Frontal cortex (tissue), 3 donors: ENCODE measurements at regions not wholly inside any gene's neighbourhood (a gene's known extent, or its start where the extent isn't known, plus 50 kb on each side); places are given as distances from the start of the nearest gene placed in this dataset.
A peak's percentile ranks its signal among the peaks of the same experiment; 100 is the strongest.
"Not testable (repeated sequence)": the region's sequence is repeated elsewhere in the genome, so short reads cannot be mapped to it uniquely, and the experiment has no call there.

Experiments used
- DNase-seq, 2 donors: peaks; one replicate each; pipeline ENCODE4 v3.0.0; 2012; ENCODE audit warnings: low spot score in 2 of 2
- FAIRE-seq: peaks from 2 replicates; lab custom pipeline; 2012; peaks lifted over from hg19 to GRCh38; lab: Jason Lieb, UNC
- donor health status: control.
- donor health status: control.
- donor health status: control.

GRCh38 chr4:82104578-82104977, 269.2 kb downstream of the HNRNPD start:
- FAIRE-seq = no peak
- no peak for DNase-seq

DNA sequence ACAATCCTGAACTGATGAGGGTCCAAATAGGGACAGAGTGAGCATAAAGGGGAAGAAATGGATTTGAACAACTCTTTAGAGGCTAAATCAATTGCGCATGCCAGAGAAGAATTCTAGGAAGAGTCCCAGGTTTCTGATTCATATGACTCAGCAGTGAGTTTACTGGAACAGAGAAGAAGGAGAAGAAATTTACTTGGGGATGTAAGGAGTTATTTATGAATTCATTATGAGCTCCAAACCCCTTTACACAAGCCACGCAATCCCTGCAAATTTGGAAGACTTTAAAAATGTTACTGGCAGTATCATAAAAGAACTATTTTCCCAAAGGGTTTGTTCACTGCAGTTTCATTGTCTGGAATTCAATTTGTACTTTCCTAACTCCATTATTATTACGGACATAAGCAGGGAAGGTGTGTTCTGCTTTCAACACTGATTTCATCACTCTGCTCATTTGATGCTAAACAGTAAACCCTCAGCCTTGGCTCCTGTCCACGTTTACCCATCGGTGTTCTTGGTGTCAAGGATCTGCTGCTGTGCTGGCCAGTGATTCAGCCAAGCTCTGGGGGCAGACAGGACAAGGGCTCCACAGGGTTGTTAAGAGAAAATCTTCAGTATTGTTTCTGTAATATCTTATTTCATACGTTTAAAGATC, 273.7 kb downstream of the HNRNPD start:
- DNase-seq (no peak), FAIRE-seq (no peak)

DNA sequence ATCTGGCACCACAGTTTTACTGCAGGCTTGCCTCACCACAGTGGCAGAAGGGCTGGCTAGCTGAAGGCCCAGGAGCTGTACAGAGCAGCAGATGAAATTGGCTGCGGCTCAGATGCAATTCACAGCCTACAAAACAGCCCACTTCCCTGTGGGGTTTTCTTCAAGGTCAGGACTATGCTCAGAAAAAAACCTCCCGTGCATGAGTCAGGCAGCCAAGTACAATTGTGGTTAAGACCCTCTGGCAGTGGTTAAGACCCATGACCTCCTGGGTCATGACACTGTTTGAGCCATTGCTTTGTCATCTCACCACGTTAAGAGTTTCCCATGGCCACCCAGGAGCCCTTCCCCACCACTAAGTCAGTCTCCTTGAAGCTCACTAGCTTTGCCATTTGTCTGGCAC, 276.3 kb downstream of the HNRNPD start:
- DNase-seq (no peak), FAIRE-seq (no peak)

DNA sequence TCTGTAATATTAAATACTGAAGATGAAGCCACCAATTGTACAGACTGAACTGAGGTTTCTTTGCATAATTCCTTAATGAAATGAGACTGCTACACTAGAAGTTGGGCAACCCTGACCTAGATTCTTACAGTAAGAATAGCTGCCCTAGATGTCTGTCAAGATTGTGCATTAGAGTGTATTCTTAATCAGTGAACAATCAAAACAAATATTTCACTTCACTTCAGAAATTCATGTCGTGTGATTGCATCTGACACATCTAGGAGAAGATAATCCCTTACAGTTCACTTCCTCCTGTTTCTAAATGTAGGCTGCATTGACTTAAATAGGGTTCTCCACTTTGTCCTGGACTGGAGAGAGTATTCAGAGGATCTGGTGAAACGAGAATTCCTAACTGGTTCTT, 283.1 kb downstream of the HNRNPD start:
- DNase-seq = no peak
- FAIRE-seq = no peak

DNA sequence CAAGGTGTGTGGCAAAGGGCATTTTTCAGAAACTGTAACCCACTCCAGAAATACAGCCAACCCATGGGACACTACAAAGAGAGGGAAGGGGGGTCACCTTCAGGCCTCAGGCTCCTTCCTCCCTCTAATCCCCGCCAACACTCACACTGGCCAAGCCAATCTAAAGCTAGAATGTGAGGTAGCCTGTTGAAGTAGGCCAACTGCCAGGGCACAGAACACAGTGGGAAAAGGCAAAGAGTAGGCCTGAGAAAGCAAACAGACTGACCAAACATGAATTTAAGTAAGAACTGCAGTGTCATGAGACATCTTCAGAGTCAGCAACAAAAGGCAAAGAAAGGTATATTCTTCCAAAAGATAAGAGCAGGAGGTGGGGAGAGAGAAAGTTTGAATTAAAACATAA, 289.0 kb downstream of the HNRNPD start:
- no peak for FAIRE-seq
- DNase-seq = no peak

- not testable (repeated sequence) for DNase-seq, FAIRE-seq
These were observed 296.3 kb downstream of the HNRNPD start for GRCh38 chr4:82077471-82077995.

DNA sequence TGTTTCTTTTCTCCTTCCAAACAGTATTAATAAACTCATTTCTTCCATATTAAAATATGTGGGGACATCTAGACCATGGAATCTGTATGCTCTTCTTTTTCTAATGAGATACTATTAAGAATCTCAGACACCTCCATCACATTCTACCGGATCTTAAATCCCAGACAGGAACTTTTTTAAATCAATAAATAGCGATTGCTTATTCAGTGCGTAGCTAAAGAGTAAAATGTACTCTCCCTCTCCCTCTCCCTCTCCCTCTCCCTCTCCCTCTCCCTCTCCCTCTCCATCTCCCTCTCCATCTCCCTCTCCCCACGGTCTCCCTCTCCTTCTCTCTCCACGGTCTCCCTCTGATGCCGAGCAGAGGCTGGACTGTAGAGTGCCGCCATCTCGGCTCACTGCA, 297.0 kb downstream of the HNRNPD start:
- DNase-seq (no peak), FAIRE-seq (no peak)

- no peak for DNase-seq
- FAIRE-seq = no peak
These were observed 297.4 kb downstream of the HNRNPD start for GRCh38 chr4:82076359-82076758.

DNA sequence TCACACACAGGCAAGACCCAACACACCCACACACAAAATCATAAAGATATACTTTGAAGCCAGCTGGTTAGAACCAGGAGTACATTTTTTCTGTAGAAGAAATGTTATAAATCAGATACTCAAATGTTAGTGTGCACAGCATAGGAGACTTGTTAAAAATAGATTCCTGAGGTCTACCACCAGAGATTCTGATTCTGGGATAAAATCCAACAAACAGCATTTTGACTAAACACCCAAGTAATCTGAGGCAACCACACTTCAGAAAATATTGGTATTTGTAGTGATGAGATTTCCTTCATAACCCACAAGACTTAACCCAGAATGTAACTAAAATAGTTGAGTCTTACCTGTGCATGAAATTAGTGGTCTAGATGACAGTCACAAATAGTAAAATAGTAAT, 301.8 kb downstream of the HNRNPD start:
- DNase-seq (no peak), FAIRE-seq (no peak)

DNA sequence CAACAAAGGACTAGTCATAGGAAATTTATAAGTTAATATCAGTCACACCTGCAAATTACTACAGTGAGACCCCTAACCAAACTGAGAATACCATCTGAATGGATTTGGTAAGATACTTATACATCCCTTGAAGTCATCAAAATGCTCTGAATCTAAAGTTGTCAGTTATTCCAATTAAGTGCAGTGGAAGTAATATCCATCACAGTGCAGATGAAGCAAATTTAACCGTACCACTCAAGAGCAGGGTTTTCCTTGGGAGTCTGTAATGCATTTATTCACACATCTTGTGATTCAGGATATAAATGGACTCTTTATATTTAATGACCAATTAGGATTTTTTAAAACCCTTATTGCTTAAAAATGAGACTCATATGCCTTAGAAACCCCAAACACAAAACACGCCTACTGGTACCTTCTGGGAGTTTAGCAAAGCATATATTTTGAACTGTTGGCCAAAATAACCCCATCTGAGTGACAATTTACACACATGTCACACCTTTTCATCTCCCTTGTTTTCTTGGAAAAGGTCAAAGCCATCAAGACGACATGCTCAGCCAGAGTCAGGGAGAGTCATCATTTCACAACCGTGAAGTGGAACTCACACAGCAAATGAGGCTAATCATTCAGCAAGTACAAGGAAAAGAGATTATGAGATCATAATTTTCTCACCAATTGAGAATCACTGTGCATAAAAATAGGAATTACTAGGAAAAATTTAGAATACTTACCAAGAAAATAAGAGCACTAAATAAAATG, 303.7 kb downstream of the HNRNPD start:
- FAIRE-seq (no peak), DNase-seq (no peak)

DNA sequence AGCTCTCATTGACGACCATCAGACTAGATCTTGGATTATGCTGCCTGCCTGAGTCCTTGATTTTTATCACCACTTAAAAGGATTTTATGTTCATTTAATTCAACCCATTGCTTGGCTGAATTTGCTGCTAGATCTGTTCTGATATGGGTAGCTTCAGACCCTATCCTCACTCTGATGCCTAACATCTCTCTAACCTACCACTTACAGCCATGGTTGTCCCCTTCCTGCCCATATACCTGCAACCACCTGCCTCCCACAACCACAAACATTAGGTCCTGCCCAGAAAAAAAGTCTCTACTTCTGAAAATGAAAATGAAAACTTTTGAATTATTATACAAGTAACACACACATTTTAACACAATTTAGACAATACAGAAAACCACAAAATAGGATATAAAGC, 310.8 kb downstream of the HNRNPD start:
- DNase-seq (no peak), FAIRE-seq (no peak)

GRCh38 chr4:82057990-82058544, 315.7 kb downstream of the HNRNPD start:
- FAIRE-seq (no peak), DNase-seq (no peak)

DNA sequence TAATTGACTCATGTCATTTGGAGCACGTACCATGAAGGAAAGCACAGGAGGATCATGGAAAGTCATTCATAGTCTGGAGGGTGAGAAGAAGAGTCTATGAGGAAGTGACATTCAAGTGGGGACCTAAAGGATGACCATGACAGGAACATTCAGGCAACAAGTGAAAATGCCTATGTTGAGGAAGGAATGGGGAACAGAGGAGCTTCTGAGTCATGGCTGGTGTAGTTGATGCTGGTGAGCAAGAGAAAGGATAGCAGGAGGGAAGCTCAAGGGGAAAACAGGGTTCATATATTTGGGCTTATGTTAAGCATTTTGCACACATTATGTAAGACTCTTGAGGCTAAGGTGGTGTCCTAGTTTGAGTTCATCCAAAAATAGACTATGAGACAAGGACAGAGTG, 318.6 kb downstream of the HNRNPD start:
- FAIRE-seq = no peak
- DNase-seq = no peak

GRCh38 chr4:82053396-82053795, 320.4 kb downstream of the HNRNPD start:
- FAIRE-seq (no peak), DNase-seq (no peak)

DNA sequence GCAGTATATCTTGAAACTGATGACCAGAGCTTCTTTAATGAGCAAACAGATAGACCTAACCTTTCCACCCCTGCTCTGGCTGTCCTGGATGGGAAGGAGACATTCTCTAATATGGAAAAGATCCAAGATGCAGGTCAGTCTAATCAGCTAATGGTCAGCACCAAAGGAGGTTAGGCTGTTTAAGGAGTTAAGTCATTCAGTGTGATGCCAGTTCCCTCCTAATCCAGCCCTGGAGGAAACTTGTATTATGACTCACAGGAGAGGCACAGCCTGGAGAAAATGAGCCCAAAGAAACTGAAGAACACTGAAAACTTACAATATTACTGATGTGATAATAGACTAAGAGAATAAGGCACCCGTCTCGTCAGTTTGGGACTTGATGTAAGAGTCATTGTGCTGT, 323.0 kb downstream of the HNRNPD start:
- DNase-seq (no peak), FAIRE-seq (no peak)

DNA sequence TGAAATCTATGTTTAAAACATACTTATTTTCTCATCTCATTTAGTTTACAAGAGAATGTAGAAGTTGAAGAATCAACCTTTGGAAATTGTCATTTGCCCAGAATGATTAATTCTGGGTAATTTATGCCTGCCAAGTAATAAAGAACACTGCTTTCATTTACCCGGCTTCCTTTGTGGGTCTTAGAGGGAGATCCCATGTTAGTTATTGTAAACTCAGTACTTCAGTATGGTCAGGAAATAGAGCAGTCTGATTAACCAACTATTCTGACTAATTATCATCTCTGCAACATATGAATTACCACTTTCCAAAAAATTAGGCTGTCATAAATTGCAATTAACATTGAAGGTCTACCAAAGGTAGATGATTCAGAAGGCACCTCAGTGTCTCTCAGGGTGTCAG, 324.5 kb downstream of the HNRNPD start:
- DNase-seq = no peak
- FAIRE-seq = no peak

DNA sequence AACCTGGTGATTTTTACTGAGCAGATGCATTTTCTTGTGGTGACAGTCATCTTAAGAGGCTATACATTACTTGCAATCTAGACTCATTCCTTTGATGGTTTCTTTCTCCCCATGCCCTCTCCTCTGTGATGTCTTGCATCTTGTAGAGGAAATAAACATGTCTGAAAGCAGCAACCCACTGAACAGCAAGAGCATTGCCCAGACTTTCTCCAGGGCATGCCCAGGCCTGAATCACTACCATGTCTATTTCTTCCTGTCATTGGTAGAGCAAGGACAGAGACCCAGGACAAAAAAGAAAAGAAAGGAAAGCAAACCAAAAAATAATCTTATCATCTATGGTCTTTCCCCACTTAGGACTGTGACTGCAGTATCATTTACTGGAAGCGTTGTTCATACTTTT, 326.1 kb downstream of the HNRNPD start:
- FAIRE-seq = no peak

GRCh38 chr4:82046796-82047195, 327.0 kb downstream of the HNRNPD start:
- DNase-seq (no peak), FAIRE-seq (no peak)

More for the DNA sequence above, 326.1 kb downstream of the HNRNPD start:
- DNase-seq = no peak

DNA sequence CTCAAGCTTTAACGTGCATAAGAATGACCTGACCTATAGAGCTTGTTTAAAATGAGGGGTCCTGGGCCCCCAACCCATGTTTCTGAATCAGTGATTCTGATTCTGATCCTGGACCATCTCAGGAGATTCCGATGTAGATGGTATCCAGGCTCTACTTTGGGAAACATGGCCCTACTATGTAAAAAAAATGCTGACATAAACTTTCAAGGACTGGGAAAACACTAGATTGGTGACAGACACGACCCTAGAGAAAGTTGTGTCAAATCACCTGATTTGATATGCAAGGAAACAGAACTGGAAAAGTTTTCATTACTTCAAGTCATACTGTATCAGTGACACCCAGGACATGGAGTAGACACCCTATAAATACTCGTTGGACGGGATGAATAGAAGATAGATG, 328.5 kb downstream of the HNRNPD start:
- DNase-seq = no peak
- FAIRE-seq = no peak

DNA sequence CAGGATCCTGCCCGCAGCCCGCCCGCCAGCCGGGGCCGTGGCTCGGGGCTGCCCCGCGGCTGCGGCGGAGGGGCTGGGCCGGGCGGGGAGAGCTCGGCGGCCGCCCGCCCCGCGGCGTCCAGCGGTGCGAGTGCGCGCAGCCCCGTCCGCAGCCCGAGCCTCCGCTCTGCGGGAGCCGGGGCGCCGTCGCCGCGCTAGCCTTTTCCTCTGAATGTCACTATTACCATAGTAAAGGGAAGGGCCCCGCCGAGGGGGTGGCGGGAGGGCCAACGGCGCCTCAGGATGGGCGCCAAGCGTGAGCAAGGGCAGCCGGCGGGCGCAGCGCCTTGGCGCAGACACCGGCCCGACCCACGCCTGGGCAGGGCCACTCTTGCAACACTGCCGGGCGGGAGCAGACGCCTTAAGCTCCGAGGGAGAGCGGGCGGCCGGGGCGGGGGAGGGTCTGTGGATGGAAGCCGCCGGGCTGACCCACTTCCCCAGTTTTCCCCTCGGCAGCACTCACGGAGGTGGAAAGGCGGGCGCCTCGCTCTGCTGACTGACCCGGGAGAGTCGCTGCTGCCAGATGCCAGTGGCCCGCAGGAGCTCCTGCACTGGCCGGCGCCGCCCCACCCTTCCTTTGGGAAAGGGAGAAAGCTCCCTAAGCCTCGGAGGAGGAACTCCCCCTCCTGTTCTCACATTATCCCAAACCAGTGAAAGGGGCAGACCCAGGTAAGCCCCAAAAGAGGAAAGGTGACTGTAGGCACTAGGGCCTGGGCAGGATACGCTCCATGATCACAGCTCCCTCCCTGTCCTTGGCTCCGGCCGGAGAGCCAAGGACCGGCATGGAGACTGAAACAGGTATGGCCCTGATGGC, 329.4 kb downstream of the HNRNPD start:
- FAIRE-seq = no peak
- DNase-seq = peak; percentile 70 to 71
